ENCODE measurements at regions not wholly inside any gene's neighbourhood (a gene's known extent, or its start where the extent isn't known, plus 50 kb on each side); places are given as distances from the start of the nearest gene placed in this dataset.
"Not testable (repeated sequence)": the region's sequence is repeated elsewhere in the genome, so short reads cannot be mapped to it uniquely, and the experiment has no call there.

- no peak for DNase-seq
Observed at GRCh38 chr14:83660597-83660996, 1869.3 kb upstream of the FLRT2 start.

GRCh38 chr14:83664389-83664788 lies 1865.6 kb upstream of the FLRT2 start:
- no peak for DNase-seq

DNA sequence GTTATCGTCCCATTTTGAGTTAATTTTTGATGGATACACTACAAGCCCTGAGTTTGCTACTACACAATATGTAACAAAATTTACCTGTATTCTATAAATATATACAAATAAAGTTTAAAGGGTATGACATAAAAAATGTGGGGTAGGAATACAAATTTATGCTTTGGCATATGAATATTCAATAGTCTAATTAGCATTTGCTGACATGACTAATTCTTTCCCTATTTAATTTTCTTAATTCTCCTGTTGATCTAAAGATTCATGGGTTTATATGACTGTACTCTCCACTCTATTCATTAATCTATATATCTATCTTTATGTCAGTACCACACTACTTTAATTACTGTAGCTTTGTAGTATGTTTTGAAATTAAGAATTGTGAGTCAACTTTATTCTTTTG lies 1840.7 kb upstream of the FLRT2 start:
- DNase-seq, result no peak

DNA sequence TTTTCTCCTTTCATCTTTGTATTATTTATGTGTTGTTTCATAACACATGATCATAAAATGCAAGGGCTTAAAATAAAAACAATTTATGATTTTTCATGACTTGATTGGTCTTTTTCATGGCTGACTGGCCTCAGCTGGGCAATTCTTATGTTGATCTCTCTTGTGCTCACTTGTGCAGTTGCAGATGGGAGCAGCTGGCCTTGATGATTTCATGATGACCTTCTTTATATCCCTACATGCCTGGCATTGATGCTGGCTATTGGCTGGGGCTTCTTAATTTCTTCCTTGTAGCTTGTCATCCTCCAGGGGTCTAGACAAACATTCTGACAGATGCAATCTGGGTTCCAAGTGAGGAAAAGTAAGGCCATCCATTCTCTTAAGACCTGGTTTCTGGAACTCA lies 1832.8 kb upstream of the FLRT2 start:
- DNase-seq, result no peak

DNA sequence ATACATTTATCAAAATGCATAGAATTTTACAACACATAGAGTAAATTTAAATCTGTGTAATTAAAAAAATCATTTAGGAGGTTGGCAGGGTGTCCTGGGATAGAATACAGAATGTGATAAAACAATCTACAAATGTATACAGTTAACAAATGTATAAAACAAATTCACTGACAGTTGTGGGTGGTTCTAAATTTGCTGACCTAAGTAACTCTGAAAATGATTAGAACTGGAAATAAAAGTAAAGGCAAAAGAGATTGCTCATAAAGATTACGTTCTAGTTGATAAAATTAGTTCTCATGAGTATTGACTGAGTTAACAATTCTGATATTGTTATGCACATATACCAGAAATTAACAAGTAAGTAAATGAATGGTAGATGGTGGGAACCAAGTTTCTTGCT lies 1827.3 kb upstream of the FLRT2 start:
- no peak for DNase-seq

- no peak for DNase-seq
Observed at GRCh38 chr14:83706231-83706954, 1823.6 kb upstream of the FLRT2 start.

DNA sequence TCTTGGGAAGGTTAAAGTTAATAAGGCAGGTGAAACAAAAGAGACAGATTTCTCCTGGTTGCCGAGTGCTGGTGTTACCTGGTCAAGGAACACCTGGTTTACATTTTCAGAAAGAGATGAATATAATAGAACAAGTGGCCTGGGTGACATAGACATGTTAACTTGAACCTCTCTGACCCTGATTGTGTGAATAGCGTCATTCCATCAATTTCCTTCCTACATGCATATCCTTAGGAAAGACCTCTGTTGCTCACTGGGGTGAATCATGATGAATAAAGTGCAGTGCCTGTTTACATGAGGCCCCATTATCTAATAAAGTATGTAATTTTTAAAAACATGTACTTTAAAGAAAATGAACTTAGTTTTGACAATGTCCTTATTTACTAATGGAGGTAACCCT lies 1822.9 kb upstream of the FLRT2 start:
- no peak for DNase-seq

GRCh38 chr14:83709116-83709515 lies 1820.8 kb upstream of the FLRT2 start:
- no peak for DNase-seq

- no peak for DNase-seq
Observed at GRCh38 chr14:83711046-83711445, 1818.9 kb upstream of the FLRT2 start.

- no peak for DNase-seq
Observed at GRCh38 chr14:83712418-83713129, 1817.4 kb upstream of the FLRT2 start.

- DNase-seq, result no peak
Observed at GRCh38 chr14:83713732-83714131, 1816.2 kb upstream of the FLRT2 start.

GRCh38 chr14:83714151-83714550 lies 1815.8 kb upstream of the FLRT2 start:
- no peak for DNase-seq

GRCh38 chr14:83719435-83719834 lies 1810.5 kb upstream of the FLRT2 start:
- DNase-seq, result not testable (repeated sequence)

- no peak for DNase-seq
Observed at GRCh38 chr14:83733670-83734069, 1796.3 kb upstream of the FLRT2 start.

DNA sequence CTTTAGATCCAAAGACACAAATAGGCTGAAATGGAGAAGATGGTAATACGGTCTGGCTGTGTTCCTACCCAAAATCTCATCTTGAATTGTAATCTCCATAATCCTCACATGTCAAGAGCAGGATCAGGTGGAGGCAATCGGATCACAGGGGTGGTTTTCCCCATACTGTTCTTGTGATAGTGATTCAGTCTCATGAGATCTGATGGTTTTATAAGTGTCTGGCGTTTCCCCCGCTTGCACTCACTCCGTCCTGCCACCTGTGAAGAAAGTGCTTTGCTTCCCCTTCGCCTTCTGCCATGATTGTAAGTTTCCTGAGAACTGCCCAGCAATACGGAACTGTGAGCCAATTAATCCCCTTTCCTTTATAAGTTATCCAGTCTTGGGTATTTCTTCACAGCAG lies 1795.5 kb upstream of the FLRT2 start:
- no peak for DNase-seq

DNA sequence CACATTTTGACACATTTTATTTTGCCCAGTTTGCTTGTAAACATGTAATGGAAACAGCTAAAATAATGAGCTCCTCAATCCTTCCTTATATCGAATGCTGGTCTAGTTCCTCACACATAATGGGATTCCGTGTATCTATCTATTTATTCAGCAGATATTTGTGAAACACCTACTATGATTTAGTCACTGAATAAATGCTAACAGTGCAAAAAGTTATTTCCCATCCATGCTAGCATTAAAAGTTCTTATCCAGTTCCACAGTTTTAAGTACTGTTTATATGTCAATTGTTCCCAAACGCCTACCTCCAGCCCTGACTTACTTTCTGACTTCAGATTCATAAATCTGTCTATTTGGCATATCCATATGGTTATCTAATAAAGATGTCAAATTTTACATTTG lies 1788.7 kb upstream of the FLRT2 start:
- no peak for DNase-seq

DNA sequence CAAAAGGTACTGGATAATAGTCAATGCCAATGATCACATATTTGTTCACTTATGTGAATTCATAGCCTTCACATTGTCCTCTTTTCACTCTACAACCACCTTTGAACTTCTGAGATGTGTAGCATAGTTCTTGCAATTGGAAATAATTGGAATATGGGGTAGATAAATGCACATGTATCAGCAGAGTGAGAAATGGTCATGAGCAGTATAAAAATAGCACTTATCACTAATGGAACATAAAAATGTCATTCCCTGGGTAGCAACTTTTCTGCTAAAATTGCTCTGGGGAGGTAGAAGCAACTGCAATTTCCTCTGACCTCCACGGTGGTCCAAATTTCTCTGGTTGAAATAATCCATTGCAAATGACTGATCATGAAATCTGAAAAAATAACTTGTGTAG lies 1785.7 kb upstream of the FLRT2 start:
- no peak for DNase-seq

GRCh38 chr14:83744891-83745290 lies 1785.1 kb upstream of the FLRT2 start:
- no peak for DNase-seq

DNA sequence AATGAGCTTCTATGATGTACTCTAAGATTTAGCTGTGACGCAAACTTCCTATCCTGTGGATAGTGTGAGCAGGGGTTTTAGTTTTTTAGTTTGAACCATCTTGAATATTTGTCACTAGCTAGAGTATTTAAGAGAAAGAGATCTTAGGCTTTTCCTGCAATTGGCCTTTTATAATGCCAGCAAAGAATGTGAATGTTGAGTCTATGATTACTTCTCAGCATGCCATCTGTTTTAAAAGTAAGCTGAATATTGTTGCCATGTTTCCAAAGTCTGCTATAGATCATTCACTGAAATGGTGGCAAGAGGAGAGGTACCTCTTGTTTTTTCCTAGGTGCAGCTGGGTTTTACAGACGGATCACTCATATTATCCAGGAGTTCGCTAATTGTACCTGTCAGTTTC lies 1783.6 kb upstream of the FLRT2 start:
- DNase-seq, result no peak

- no peak for DNase-seq
Observed at GRCh38 chr14:83757916-83758315, 1772.0 kb upstream of the FLRT2 start.

- DNase-seq, result no peak
Observed at GRCh38 chr14:83764656-83765599, 1765.0 kb upstream of the FLRT2 start.

GRCh38 chr14:83777516-83777915 lies 1752.4 kb upstream of the FLRT2 start:
- DNase-seq, result no peak

DNA sequence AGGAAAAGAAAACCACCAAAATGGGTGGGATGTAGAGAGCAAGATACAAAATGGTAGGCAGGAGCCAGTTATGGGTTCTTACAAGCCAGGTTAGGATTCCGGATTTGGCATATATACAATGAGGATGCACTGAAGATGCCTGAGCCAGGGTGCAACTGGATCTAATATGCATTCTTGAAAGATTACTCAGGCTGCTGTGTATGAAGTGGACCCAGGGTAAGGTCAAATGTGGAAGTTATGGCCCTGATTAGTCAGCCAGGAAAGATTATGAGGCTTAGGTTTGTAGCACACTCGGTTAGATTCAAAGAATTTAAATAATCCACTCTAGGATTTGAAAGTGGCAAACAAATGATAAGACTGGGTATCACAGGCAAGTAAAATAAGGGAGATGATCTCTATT lies 1750.7 kb upstream of the FLRT2 start:
- DNase-seq, result no peak

DNA sequence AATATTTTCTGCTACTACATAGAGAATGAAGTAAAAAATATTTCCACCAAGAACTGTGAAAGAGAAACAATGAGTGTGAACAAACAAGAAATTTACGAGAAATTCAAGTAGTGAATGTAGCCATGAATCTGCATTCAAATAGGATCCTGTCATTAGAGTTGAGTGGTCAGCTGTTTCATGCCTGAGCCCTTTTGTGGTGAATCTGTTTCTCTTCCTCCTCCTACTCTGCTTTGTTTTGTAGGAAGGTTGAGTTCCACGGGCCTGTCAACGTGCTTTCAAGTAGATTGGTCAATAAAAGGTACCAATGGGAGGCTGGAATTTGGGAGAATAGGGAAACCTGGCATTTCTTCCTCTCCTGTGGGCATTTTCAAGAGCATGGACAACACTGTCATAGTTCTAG lies 1749.6 kb upstream of the FLRT2 start:
- DNase-seq, result no peak
